Skeletal muscle satellite cell (primary cell): ENCODE measurements at regions not wholly inside any gene's neighbourhood (a gene's known extent, or its start where the extent isn't known, plus 50 kb on each side); places are given as distances from the start of the nearest gene placed in this dataset.

ENCODE experiments used
- H3K27me3 ChIP-seq: 2 replicates; pipeline ENCODE4 v1.7.0; 2013; ENCODE audit warnings: low read length; ENCODE audit not compliant: control insufficient read depth, insufficient read depth
- H3K36me3 ChIP-seq: 2 replicates; pipeline ENCODE4 v1.7.0; 2013; ENCODE audit warnings: mild to moderate bottlenecking, control low read depth, low read length; ENCODE audit not compliant: insufficient read depth
- H3K4me1 ChIP-seq: 2 replicates; pipeline ENCODE4 v1.7.0; 2013; ENCODE audit warnings: low read length; ENCODE audit not compliant: control insufficient read depth, insufficient read depth
- H3K4me2 ChIP-seq: 2 replicates; pipeline ENCODE4 v1.7.0; 2013; ENCODE audit warnings: mild to moderate bottlenecking, low read length
- H3K4me3 ChIP-seq: 2 replicates; pipeline ENCODE4 v1.7.0; 2013; ENCODE audit warnings: low read length
- H3K9ac ChIP-seq: 2 replicates; pipeline ENCODE4 v1.7.0; 2013; ENCODE audit warnings: mild to moderate bottlenecking, low read depth, low read length, moderate library complexity
- H3K9me3 ChIP-seq: replicated peaks from 2 replicates; pipeline ENCODE4 v1.7.0; 2013; ENCODE audit warnings: mild to moderate bottlenecking, control low read depth, low read length

- Histone ChIP-seq H3K27me3 (no peaks in the 10 kb centered on the region), H3K9ac (no peak overlapping the region), H3K4me3 (no peak overlapping the region), H3K9me3 (peaks cover 6% of the 10 kb centered on the region), H3K4me1 (no peaks in the 10 kb centered on the region), H3K36me3 (no peaks in the 10 kb centered on the region), H3K4me2 (no peak overlapping the region)
Observed at GRCh38 chr13:107456431-107456830, 758.9 kb downstream of the LIG4 start.

DNA sequence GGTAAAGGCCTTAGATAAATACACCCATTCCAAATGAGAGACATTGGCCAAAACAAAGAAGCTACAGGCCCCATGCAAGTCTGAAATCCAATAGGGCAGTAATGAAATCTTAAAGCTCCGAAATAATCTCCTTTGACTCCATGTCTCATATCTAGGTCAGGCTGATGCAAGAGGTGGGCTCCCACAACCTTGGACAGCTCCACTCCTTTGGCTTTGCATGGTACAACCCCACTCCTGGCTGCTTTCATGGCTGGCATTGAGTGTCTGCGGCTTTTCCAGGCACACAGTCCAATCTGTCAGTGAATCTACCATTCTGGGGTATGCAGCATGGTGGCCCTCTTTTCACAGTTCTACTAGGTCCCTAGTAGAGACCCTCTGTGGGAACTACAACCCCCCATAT is 762.5 kb downstream of the LIG4 start:
- H3K9me3 ChIP-seq: peaks cover 6% of the 10 kb centered on the region
- H3K4me3 ChIP-seq: no peak overlapping the region
- no peaks in the 10 kb centered on the region for H3K4me1 ChIP-seq
- H3K36me3 ChIP-seq: no peaks in the 10 kb centered on the region
- H3K27me3 ChIP-seq: no peaks in the 10 kb centered on the region
- H3K4me2 ChIP-seq: no peak overlapping the region
- H3K9ac ChIP-seq: no peak overlapping the region

DNA sequence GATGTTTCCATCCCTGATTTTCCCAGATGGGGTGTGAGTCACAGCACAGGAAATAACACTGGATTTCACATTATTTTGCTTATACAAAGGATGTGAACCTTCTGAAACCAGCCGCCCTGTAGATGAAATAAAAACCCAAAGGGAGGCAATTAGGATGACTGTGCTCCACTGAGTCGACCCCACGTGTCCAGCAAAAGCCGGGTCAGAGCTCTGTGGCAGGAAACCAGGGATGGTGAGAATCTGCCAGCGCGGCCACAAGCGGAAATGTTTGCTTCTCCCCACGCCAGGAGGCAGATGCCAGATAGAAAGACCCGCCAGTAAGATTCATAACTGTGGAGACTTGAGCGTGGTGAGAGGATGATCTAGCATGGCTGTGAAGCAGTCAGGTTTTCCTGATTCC is 764.4 kb downstream of the LIG4 start:
- no peaks in the 10 kb centered on the region for H3K27me3 ChIP-seq
- H3K9me3 ChIP-seq: peaks cover 6% of the 10 kb centered on the region
- H3K9ac ChIP-seq: no peak overlapping the region
- H3K4me1 ChIP-seq: no peaks in the 10 kb centered on the region
- H3K4me3 ChIP-seq: no peak overlapping the region
- H3K36me3 ChIP-seq: no peaks in the 10 kb centered on the region
- H3K4me2 ChIP-seq: no peak overlapping the region

GRCh38 chr13:107450431-107450830 is 764.9 kb downstream of the LIG4 start:
- Histone ChIP-seq H3K9me3 (peaks cover 6% of the 10 kb centered on the region), H3K9ac (no peak overlapping the region), H3K27me3 (no peaks in the 10 kb centered on the region), H3K4me1 (no peaks in the 10 kb centered on the region), H3K4me3 (no peak overlapping the region), H3K4me2 (no peak overlapping the region), H3K36me3 (no peaks in the 10 kb centered on the region)

DNA sequence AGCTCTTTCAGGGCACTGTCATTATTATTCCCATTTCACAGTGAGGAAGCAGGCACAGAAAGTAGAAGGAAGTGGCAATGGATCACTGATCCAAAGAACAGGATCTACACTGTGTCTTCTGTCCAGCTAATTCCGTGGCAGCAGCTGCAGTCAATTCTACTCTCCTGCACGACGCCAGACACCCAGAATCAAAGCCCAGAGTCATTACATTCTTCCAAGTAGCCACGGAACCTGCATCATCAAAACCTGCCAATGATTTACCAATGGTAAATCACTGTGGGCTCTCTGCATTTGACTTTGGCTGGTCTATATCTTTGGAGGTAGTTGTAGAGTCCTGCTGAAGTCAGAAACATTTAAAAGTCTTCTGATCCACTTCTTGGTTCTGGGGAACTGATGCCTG is 767.7 kb downstream of the LIG4 start:
- H3K4me2 ChIP-seq: no peak overlapping the region
- H3K4me3 ChIP-seq: no peak overlapping the region
- H3K27me3 ChIP-seq: no peaks in the 10 kb centered on the region
- H3K9ac ChIP-seq: no peak overlapping the region
- no peaks in the 10 kb centered on the region for H3K36me3 ChIP-seq
- no peaks in the 10 kb centered on the region for H3K9me3 ChIP-seq
- H3K4me1 ChIP-seq: no peaks in the 10 kb centered on the region

DNA sequence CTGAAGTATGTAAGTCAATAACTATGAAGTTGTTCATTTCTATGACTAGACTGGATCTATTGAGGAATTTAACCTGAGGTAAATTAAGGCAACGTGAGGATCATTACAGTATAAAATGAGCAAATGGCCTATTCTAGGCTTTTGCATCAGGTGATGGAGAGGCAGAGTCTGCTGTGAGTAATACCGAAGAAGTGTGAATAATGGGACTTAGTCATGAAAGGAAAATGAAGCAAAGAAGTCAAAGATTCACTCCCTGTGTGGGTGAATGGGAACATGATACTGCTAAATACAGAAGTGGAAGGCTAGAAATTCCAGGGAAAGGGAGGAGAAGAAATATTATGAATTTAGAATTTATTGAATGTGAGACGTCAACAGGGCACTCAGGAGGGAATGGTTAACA is 774.1 kb downstream of the LIG4 start:
- Histone ChIP-seq H3K9me3 (peaks cover 10% of the 10 kb centered on the region), H3K4me1 (no peaks in the 10 kb centered on the region), H3K4me2 (no peak overlapping the region)

GRCh38 chr13:107438251-107438650 is 777.1 kb downstream of the LIG4 start:
- no peaks in the 10 kb centered on the region for H3K27me3 ChIP-seq
- no peaks in the 10 kb centered on the region for H3K36me3 ChIP-seq
- H3K9ac ChIP-seq: no peak overlapping the region
- no peak overlapping the region for H3K4me2 ChIP-seq
- peaks cover 10% of the 10 kb centered on the region for H3K9me3 ChIP-seq
- H3K4me3 ChIP-seq: no peak overlapping the region
- no peaks in the 10 kb centered on the region for H3K4me1 ChIP-seq

More for the DNA sequence above, 774.1 kb downstream of the LIG4 start:
- no peaks in the 10 kb centered on the region for H3K27me3 ChIP-seq
- no peak overlapping the region for H3K4me3 ChIP-seq
- no peaks in the 10 kb centered on the region for H3K36me3 ChIP-seq
- H3K9ac ChIP-seq: no peak overlapping the region

- no peak overlapping the region for H3K9ac ChIP-seq
- peaks cover 3% of the 10 kb centered on the region for H3K9me3 ChIP-seq
- H3K36me3 ChIP-seq: no peaks in the 10 kb centered on the region
- no peak overlapping the region for H3K4me2 ChIP-seq
- no peaks in the 10 kb centered on the region for H3K27me3 ChIP-seq
- no peaks in the 10 kb centered on the region for H3K4me1 ChIP-seq
- H3K4me3 ChIP-seq: no peak overlapping the region
Observed at GRCh38 chr13:107434347-107434746, 781.0 kb downstream of the LIG4 start.

GRCh38 chr13:107427536-107427935 is 787.8 kb downstream of the LIG4 start:
- no peak overlapping the region for H3K4me3 ChIP-seq
- no peaks in the 10 kb centered on the region for H3K27me3 ChIP-seq
- no peaks in the 10 kb centered on the region for H3K4me1 ChIP-seq
- no peaks in the 10 kb centered on the region for H3K36me3 ChIP-seq
- H3K4me2 ChIP-seq: no peak overlapping the region
- H3K9ac ChIP-seq: no peak overlapping the region
- H3K9me3 ChIP-seq: no peaks in the 10 kb centered on the region

DNA sequence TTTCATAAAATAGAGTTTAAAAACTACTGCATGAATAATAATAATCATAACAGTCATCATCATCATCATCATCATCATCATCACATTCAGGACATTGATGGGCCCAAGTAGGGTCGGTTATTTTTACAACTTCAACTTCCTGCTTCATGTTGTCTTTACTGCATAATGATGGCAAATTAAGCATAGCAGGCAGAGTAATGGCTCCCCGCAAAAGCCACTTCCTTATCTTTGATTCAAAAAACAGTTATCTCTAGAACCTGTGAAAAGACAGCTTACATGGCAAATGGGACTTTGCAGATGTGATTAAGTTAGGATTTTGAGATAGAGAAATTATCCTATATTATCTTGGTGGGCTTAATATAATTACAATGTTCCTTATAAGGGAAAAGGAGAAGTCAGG is 792.9 kb downstream of the LIG4 start:
- H3K36me3 ChIP-seq: no peaks in the 10 kb centered on the region
- H3K9me3 ChIP-seq: peaks cover 2% of the 10 kb centered on the region

GRCh38 chr13:107421951-107422350 is 793.4 kb downstream of the LIG4 start:
- H3K27me3 ChIP-seq: no peaks in the 10 kb centered on the region
- H3K36me3 ChIP-seq: no peaks in the 10 kb centered on the region
- no peak overlapping the region for H3K4me3 ChIP-seq
- H3K4me2 ChIP-seq: no peak overlapping the region
- H3K4me1 ChIP-seq: no peaks in the 10 kb centered on the region
- H3K9me3 ChIP-seq: peaks cover 2% of the 10 kb centered on the region
- no peak overlapping the region for H3K9ac ChIP-seq

More for the DNA sequence above, 792.9 kb downstream of the LIG4 start:
- Histone ChIP-seq H3K27me3 (no peaks in the 10 kb centered on the region), H3K4me2 (no peak overlapping the region), H3K4me3 (no peak overlapping the region), H3K4me1 (no peaks in the 10 kb centered on the region), H3K9ac (no peak overlapping the region)

GRCh38 chr13:107421028-107421427 is 794.3 kb downstream of the LIG4 start:
- Histone ChIP-seq H3K4me1 (no peaks in the 10 kb centered on the region), H3K27me3 (no peaks in the 10 kb centered on the region), H3K36me3 (no peaks in the 10 kb centered on the region), H3K4me3 (no peak overlapping the region), H3K4me2 (no peak overlapping the region), H3K9ac (no peak overlapping the region), H3K9me3 (peaks cover 2% of the 10 kb centered on the region)
